Activated naive CD4-positive, alpha-beta T cell treated with anti-CD3 and anti-CD28 coated beads for 36 hours (primary cell): ENCODE measurements at regions not wholly inside any gene's neighbourhood (a gene's known extent, or its start where the extent isn't known, plus 50 kb on each side); places are given as distances from the start of the nearest gene placed in this dataset.

ENCODE experiments used
- CTCF ChIA-PET: fragments of 350-600 bp; sonication (Branson Sonifier 250); formaldehyde crosslinking; loops from one replicate; lab custom pipeline; 2021; ENCODE audit warnings: antibody characterized with exemption; lab: Charles Lee
- DNase-seq: peaks from one replicate; pipeline ENCODE4 v3.0.0-alpha.2; 2020
- H3K27ac Mint-ChIP-seq: one replicate; pipeline ENCODE4 v1.8.0; 2021; ENCODE audit warnings: mild to moderate bottlenecking, mixed read lengths
- H3K27me3 Mint-ChIP-seq: one replicate; pipeline ENCODE4 v1.8.0; 2021; ENCODE audit warnings: low read depth, mixed read lengths
- H3K36me3 Mint-ChIP-seq: one replicate; pipeline ENCODE4 v1.8.0; 2021; ENCODE audit warnings: low read depth, mixed read lengths
- H3K4me1 Mint-ChIP-seq: one replicate; pipeline ENCODE4 v1.8.0; 2021; ENCODE audit warnings: low read depth, mixed read lengths
- H3K4me3 Mint-ChIP-seq: one replicate; pipeline ENCODE4 v1.8.0; 2021; ENCODE audit warnings: mild to moderate bottlenecking, moderate library complexity, mixed read lengths
- H3K9me3 Mint-ChIP-seq: one replicate; pipeline ENCODE4 v1.8.0; 2021; ENCODE audit warnings: mixed read lengths
- intact Hi-C: fragments of 100-400 bp; cut with micrococcal nuclease; formaldehyde crosslinking; loops from one replicate; pipeline ENCODE4 v1.15.1; 2023

- intact Hi-C loops = loop anchor here (1.0 to 2.0 kb wide), 3 partner anchors 68 to 1051 kb away; no protein-coding TSS in a partner anchor
- CTCF ChIA-PET = interaction anchor here (0.5 to 1.1 kb wide), 8 partner anchors 14 to 914 kb away, joined by 3 to 4 read pairs (median 3); no protein-coding TSS in a partner anchor
- no peak overlapping the region for H3K4me3 Mint-ChIP-seq
- H3K4me1 Mint-ChIP-seq = no peaks in the 10 kb centered on the region
- peaks cover 27% of the 10 kb centered on the region for H3K27me3 Mint-ChIP-seq
- H3K9me3 Mint-ChIP-seq = no peaks in the 10 kb centered on the region
- DNase-seq = no peak
- no peak overlapping the region for H3K27ac Mint-ChIP-seq
- no peaks in the 10 kb centered on the region for H3K36me3 Mint-ChIP-seq
Observed at GRCh38 chr1:90114521-90115141, 119.7 kb downstream of the ZNF326 start.

DNA sequence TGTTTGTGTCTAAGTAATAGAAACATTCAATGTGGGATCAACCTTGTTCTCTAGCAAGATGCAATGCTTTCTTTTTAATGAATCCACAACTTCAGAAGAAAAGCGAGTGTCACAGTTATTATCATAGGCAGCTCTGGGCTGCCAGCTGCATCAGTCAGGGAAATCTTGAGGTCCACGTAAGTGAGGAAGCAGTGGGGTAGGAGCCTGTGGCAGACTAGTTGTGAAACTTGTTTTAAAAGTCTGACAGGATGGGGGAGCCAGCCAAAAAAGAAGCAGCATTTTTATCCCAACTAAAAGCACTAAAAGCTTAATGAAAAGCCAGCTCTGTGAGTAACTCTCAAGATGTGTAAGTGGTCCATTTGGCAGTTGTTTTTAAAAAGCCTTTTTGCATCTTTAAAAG lies 113.1 kb downstream of the ZNF326 start:
- no peak for DNase-seq
- intact Hi-C loops = no loop called here
- H3K36me3 Mint-ChIP-seq = no peaks in the 10 kb centered on the region
- H3K9me3 Mint-ChIP-seq = no peaks in the 10 kb centered on the region
- no peak overlapping the region for H3K4me3 Mint-ChIP-seq
- no peak overlapping the region for H3K27ac Mint-ChIP-seq
- H3K4me1 Mint-ChIP-seq = no peaks in the 10 kb centered on the region
- CTCF ChIA-PET = no interaction called here
- H3K27me3 Mint-ChIP-seq = peaks cover 16% of the 10 kb centered on the region

DNA sequence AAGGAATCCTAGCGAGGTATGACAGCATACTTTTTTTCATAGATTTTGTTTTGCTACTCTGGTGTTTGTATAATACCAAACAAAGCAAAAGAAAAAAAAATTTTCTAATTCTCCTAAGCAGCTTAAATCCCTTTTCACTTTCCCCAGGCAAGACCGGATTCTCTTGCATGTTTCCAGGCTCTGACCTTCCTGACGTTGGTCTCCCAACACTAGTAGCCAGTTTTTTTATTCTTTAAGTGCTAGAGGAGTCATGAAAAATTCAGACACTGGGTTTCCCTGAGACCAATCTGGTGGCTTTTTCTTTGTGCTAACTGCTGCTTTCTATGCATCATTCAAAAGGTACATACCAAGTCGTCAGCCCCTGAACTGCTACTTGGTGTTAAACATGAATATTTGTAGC lies 111.4 kb downstream of the ZNF326 start:
- no peaks in the 10 kb centered on the region for H3K36me3 Mint-ChIP-seq
- no peaks in the 10 kb centered on the region for H3K9me3 Mint-ChIP-seq
- H3K4me1 Mint-ChIP-seq = no peaks in the 10 kb centered on the region
- DNase-seq = no peak
- intact Hi-C loops = no loop called here
- CTCF ChIA-PET = interaction anchor here (1.4 kb wide), 1 partner anchor 61 kb away, joined by 3 read pairs; no protein-coding TSS in a partner anchor
- no peak overlapping the region for H3K4me3 Mint-ChIP-seq
- H3K27ac Mint-ChIP-seq = no peak overlapping the region
- peaks cover 12% of the 10 kb centered on the region for H3K27me3 Mint-ChIP-seq

GRCh38 chr1:90104941-90105538 lies 110.1 kb downstream of the ZNF326 start:
- CTCF ChIA-PET = no interaction called here
- Mint-ChIP-seq H3K4me1 (no peaks in the 10 kb centered on the region), H3K4me3 (no peak overlapping the region), H3K27me3 (peaks cover 9% of the 10 kb centered on the region), H3K27ac (no peak overlapping the region), H3K36me3 (no peaks in the 10 kb centered on the region), H3K9me3 (no peaks in the 10 kb centered on the region)
- DNase-seq = no peak
- intact Hi-C loops = no loop called here

DNA sequence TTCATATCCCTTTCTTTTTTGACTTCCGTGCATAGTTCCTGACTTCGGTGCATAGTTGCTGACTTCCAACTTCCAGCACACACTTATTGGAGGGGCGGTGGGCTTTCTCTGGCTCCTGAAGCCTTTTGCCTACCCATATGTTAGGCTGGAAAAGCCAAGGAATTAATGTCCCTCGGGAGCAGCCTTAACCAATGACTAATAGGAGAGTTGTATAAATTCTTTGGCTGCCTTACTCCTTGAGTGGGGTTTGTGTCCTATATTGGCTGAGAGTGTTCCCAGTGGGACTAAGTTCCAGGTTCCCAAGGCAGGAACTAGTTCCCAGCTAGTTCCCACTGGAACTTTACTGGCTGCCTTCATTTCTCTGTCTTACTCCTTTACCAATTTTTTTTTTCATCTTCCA lies 105.7 kb downstream of the ZNF326 start:
- intact Hi-C loops = no loop called here
- no peak for DNase-seq
- no peaks in the 10 kb centered on the region for H3K36me3 Mint-ChIP-seq
- H3K27me3 Mint-ChIP-seq = peaks cover 2% of the 10 kb centered on the region
- no peak overlapping the region for H3K4me3 Mint-ChIP-seq
- H3K9me3 Mint-ChIP-seq = no peaks in the 10 kb centered on the region
- H3K27ac Mint-ChIP-seq = no peak overlapping the region
- no peaks in the 10 kb centered on the region for H3K4me1 Mint-ChIP-seq
- CTCF ChIA-PET = interaction anchor here (0.6 to 1.5 kb wide), 2 partner anchors 14 to 18 kb away, joined by 3 to 4 read pairs; no protein-coding TSS in a partner anchor

DNA sequence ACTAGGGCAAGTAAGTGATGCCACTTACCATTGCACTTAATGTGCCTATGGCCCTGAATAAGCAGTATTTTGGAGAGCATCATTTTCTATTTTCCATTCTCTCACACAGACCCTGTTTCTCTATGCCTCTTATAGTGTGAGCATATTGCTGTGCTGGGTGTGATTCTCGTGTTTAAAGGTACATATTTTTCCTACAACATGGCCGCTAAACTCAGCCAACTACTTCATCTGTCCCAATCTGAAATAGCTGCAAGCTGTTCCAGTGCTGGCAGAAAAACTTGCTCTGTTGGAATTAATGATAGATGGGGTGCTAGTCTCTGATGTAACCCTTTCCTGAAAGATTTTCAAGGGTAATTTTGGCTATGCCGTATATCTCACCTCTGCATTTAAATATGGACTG lies 97.5 kb downstream of the ZNF326 start:
- H3K27ac Mint-ChIP-seq = no peak overlapping the region
- CTCF ChIA-PET = no interaction called here
- H3K4me1 Mint-ChIP-seq = no peaks in the 10 kb centered on the region
- intact Hi-C loops = no loop called here
- H3K9me3 Mint-ChIP-seq = no peaks in the 10 kb centered on the region
- no peaks in the 10 kb centered on the region for H3K36me3 Mint-ChIP-seq
- DNase-seq = no peak
- H3K27me3 Mint-ChIP-seq = peaks cover 18% of the 10 kb centered on the region
- H3K4me3 Mint-ChIP-seq = no peak overlapping the region
